Breast epithelium (tissue), 4 donors: ENCODE measurements at regions not wholly inside any gene's neighbourhood (a gene's known extent, or its start where the extent isn't known, plus 50 kb on each side); places are given as distances from the start of the nearest gene placed in this dataset.

Experiments used
- DNase-seq, 2 donors: peaks; one replicate each; pipeline ENCODE4 v3.0.0-alpha.2; 2019; ENCODE audit warnings: low spot score in 2 of 2
- H3K27ac ChIP-seq, 2 donors: fragments of 200-600 bp; sonication (generic) in 1 of 2; one replicate each; pipeline ENCODE4 v1.5.1; 2016 to 2019; ENCODE audit warnings: mild to moderate bottlenecking in 1 of 2
- H3K27me3 ChIP-seq, 2 donors: fragments of 200-600 bp; sonication (generic) in 1 of 2; one replicate each; pipeline versions ENCODE4 v1.5.1 to v1.6.0; 2017 to 2019; ENCODE audit warnings: control low read depth in 1 of 2, mild to moderate bottlenecking in 1 of 2
- H3K36me3 ChIP-seq: fragments of 200-600 bp; one replicate; pipeline ENCODE4 v1.5.1; 2019
- H3K4me1 ChIP-seq, 2 donors: fragments of 200-600 bp; sonication (generic); one replicate each; pipeline ENCODE4 v1.5.1; 2016 to 2019; ENCODE audit warnings: control low read depth in 1 of 2
- H3K4me3 ChIP-seq, 3 donors: fragments of 200-600 bp; sonication (generic); 1 replicate in 2 of 3; 2 replicates in 1 of 3; pipeline ENCODE4 v1.5.1; 2016 to 2019; ENCODE audit warnings: mild to moderate bottlenecking in 3 of 3, moderate library complexity in 2 of 3
- H3K9me3 ChIP-seq, 2 donors: fragments of 200-600 bp; sonication (generic) in 1 of 2; one replicate each; pipeline ENCODE4 v1.5.1; 2016 to 2019; ENCODE audit warnings: control low read depth in 1 of 2
- CTCF ChIP-seq, 3 donors: fragments of 450-650 bp; IDR thresholded peaks; one replicate each; pipeline ENCODE4 v1.5.1; 2016 to 2017; ENCODE audit warnings: antibody characterized with exemption in 3 of 3, mild to moderate bottlenecking in 3 of 3, moderate library complexity in 3 of 3
- POLR2A ChIP-seq: fragments of 450-650 bp; IDR thresholded peaks from one replicate; pipeline ENCODE4 v1.6.1; 2016; ENCODE audit warnings: antibody characterized with exemption, mild to moderate bottlenecking, moderate library complexity
- POLR2AphosphoS5 ChIP-seq, 3 donors: sonication (generic); formaldehyde crosslinking; IDR thresholded peaks; one replicate each; pipeline ENCODE4 v1.6.1; 2017; ENCODE audit warnings: antibody characterized with exemption in 3 of 3
- intact Hi-C: fragments of 100-400 bp; cut with DNase I; formaldehyde crosslinking; loops from one replicate; pipeline ENCODE4 v1.15.1; 2023; ENCODE audit warnings: low total_unique reads

GRCh38 chr3:43969944-43970343, 271.7 kb upstream of the TOPAZ1 start:
- no peaks in the 10 kb centered on the region for H3K9me3 ChIP-seq
- no peak overlapping the region for H3K27ac ChIP-seq
- no peaks in the 10 kb centered on the region for H3K4me1 ChIP-seq
- H3K27me3 ChIP-seq, result no peaks in the 10 kb centered on the region
- intact Hi-C loops, result no loop called here
- TF ChIP-seq POLR2A, result no peak
- DNase-seq, result no peak
- H3K4me3 ChIP-seq, result no peak overlapping the region
- no peaks in the 10 kb centered on the region for H3K36me3 ChIP-seq

GRCh38 chr3:43970351-43970750, 271.3 kb upstream of the TOPAZ1 start:
- Histone ChIP-seq H3K9me3 (no peaks in the 10 kb centered on the region), H3K27me3 (no peaks in the 10 kb centered on the region), H3K4me1 (no peaks in the 10 kb centered on the region), H3K36me3 (no peaks in the 10 kb centered on the region), H3K27ac (no peak overlapping the region), H3K4me3 (no peak overlapping the region)
- TF ChIP-seq POLR2AphosphoS5 (IDR thresholded peaks at IDR 0.05), result no peak
- no peak for TF ChIP-seq CTCF (IDR thresholded peaks at IDR 0.05)
- no peak for TF ChIP-seq POLR2A
- no peak for DNase-seq
- intact Hi-C loops, result no loop called here

GRCh38 chr3:43970920-43971319, 270.8 kb upstream of the TOPAZ1 start:
- H3K27ac ChIP-seq, result no peak overlapping the region
- DNase-seq, result no peak
- intact Hi-C loops, result no loop called here
- H3K4me1 ChIP-seq, result no peaks in the 10 kb centered on the region
- no peaks in the 10 kb centered on the region for H3K27me3 ChIP-seq
- H3K9me3 ChIP-seq, result peaks cover 0 to 3% of the 10 kb centered on the region in 2 donors
- no peaks in the 10 kb centered on the region for H3K36me3 ChIP-seq
- TF ChIP-seq POLR2A (no peak), POLR2AphosphoS5 (IDR thresholded peaks at IDR 0.05) (no peak), CTCF (IDR thresholded peaks at IDR 0.05) (no peak)
- H3K4me3 ChIP-seq, result no peak overlapping the region

- Histone ChIP-seq H3K4me3 (no peak overlapping the region), H3K9me3 (peaks cover 0 to 6% of the 10 kb centered on the region in 2 donors), H3K36me3 (no peaks in the 10 kb centered on the region), H3K27me3 (no peaks in the 10 kb centered on the region), H3K4me1 (no peaks in the 10 kb centered on the region), H3K27ac (no peak overlapping the region)
- no peak for DNase-seq
- intact Hi-C loops, result no loop called here
- TF ChIP-seq POLR2A (no peak), CTCF (IDR thresholded peaks at IDR 0.05) (no peak), POLR2AphosphoS5 (IDR thresholded peaks at IDR 0.05) (no peak)
Observed at GRCh38 chr3:43971486-43971885, 270.2 kb upstream of the TOPAZ1 start.

- no peaks in the 10 kb centered on the region for H3K36me3 ChIP-seq
- no peaks in the 10 kb centered on the region for H3K4me1 ChIP-seq
- intact Hi-C loops, result no loop called here
- no peak overlapping the region for H3K27ac ChIP-seq
- TF ChIP-seq CTCF (IDR thresholded peaks at IDR 0.05) (no peak), POLR2AphosphoS5 (IDR thresholded peaks at IDR 0.05) (no peak), POLR2A (no peak)
- H3K27me3 ChIP-seq, result no peaks in the 10 kb centered on the region
- peaks cover 0 to 6% of the 10 kb centered on the region in 2 donors for H3K9me3 ChIP-seq
- no peak overlapping the region for H3K4me3 ChIP-seq
- no peak for DNase-seq
Observed at GRCh38 chr3:43978708-43979107, 263.0 kb upstream of the TOPAZ1 start.

GRCh38 chr3:43979645-43980044, 262.0 kb upstream of the TOPAZ1 start:
- H3K4me3 ChIP-seq, result no peak overlapping the region
- H3K27me3 ChIP-seq, result no peaks in the 10 kb centered on the region
- no peaks in the 10 kb centered on the region for H3K4me1 ChIP-seq
- intact Hi-C loops, result no loop called here
- H3K27ac ChIP-seq, result no peak overlapping the region
- TF ChIP-seq POLR2A (no peak), POLR2AphosphoS5 (IDR thresholded peaks at IDR 0.05) (no peak)
- no peak for DNase-seq
- H3K36me3 ChIP-seq, result no peaks in the 10 kb centered on the region
- peaks cover 0 to 6% of the 10 kb centered on the region in 2 donors for H3K9me3 ChIP-seq
